Stimulated activated CD8-positive, alpha-beta memory T cell treated with anti-CD3 and anti-CD28 coated beads, Interleukin-4, amount 100 ng/mL, for 24 hours (primary cell): ENCODE measurements at regions not wholly inside any gene's neighbourhood (a gene's known extent, or its start where the extent isn't known, plus 50 kb on each side); places are given as distances from the start of the nearest gene placed in this dataset.
"Not testable (repeated sequence)": the region's sequence is repeated elsewhere in the genome, so short reads cannot be mapped to it uniquely, and the experiment has no call there.

Experiments
- DNase-seq: peaks from one replicate; pipeline ENCODE4 v3.0.0-alpha.2; 2020; ENCODE audit warnings: low read depth

DNA sequence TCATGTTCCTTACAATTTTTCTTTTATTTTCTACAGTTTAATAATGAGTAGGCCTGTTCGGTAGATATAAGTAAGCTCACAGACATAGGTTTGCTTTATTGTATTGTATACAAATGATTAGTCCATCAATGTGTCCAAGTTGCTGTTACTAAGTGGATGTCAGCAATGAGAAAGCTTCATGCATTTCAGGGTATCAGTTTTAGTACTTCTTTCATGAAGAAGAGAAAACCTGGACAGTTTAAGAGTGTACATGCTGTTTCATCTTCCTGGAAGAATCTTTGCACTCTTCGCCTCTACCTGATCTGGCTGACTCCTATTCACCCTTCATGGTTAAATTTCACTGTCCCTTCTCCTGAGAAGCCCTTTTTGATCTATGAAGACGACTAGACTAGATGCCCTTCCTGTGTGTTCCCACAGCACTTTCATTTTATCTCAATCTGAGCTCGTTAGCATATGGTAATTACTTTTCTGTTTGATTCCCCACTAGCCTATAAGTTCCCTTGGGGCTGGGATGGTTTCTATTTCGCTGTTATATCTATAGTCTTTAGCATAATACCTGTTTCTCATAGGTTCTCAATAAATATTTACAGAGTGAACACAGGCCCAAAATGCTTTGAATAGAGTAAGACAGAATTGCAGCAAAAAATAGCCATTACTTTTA, 70.7 kb downstream of the CETN3 start:
- DNase-seq, result no peak

DNA sequence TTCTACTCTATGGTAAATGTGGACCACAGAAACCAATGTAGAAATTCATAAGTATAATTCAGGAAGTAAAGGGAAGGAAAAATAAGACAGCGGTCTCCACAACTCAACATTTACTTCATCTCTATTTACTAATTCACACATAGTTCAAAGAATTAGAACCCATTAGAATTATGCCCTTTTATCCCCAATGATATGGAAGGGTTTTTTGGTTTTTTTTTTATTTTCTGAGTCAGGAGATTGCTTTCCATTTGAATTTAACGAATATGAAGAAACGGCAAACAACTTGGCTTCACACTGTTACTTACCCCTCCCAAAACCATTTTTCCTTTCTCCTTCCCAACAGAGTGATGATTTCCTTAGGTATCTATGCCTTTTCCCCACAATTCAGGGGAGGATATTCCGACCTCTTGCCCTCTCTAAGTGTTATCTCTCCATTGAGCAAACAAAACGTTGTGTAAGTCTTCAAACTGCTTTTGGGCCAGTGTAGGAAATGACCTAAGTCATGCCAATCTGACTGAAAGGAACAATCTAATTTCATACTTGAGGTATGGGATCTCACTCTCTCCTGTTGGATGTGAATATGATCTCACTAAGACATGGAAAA, 72.0 kb downstream of the CETN3 start:
- no peak for DNase-seq

DNA sequence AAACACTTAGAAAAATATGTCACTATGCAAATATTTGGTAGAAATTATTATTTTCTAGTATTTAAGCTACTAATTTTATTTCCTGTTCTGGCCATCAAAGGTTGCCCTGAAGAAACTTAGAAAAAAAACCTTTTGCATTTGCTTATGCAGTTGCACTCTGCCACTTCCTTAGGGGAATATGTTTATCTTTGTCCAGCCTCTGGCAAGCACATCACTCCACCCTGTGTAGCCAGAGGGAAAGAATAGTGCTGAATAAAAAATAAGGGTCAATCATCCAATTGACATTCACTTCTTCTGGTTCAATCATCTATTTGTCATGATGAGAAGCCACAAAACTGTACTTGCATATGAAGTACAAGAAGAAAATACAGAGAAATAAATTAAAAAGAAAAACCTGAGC, 72.8 kb downstream of the CETN3 start:
- no peak for DNase-seq

DNA sequence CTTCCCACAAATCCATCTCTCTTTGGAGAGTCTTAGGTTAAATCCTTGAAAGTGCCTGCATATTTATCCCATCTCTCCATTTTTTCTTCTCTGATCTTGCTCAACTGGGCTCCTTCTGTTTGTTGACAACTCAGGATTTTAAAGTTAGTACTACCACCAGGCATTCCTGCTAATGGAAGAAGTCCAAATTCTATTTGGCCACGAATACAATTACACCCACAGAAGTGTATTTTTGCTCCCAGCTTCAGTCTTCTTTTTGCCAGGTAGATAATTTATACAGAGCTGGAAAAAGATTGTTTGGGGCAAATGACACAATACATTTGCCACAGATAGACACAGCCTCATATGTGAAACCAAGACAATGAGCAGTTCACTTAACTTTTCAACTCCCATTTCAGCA, 74.8 kb downstream of the CETN3 start:
- no peak for DNase-seq

DNA sequence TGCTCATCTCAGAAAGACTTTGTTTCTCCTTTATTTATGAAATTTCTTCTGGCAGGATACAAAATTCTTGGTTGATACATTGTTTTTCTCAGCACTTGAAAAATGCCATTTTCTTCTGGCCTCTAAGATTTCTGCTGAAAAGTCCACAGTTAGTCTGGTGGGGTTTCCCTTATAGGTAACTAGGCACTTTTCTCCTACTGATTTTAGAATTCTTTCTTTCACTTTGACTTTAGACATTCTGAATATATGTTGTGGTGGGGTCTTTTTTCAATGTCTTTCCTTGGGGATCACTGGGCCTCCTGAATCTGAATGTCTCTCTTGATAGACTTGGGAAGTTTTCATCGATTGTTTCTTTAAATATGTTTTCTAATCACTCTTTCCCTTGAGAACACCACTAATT, 79.6 kb downstream of the CETN3 start:
- DNase-seq, result no peak

DNA sequence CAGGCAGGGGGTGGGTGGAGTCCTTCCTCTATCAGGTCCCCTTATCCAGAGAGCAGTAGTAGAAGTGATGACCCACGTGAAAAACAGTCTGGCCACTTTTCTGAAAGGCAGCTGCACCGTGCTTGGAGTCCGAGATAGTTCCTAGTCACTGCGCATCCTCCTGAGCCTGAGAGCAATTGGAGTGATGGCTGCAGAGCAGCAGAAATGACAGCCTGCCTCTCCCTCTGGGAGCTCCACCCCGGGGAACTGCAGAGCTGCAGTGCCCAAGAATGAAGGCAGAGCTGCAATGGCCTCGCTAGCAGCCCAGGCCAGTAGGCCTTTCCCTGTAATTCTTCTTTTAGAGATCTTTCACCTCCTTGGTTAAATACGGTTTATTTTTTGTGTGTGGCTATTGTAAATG, 82.6 kb downstream of the CETN3 start:
- no peak for DNase-seq

DNA sequence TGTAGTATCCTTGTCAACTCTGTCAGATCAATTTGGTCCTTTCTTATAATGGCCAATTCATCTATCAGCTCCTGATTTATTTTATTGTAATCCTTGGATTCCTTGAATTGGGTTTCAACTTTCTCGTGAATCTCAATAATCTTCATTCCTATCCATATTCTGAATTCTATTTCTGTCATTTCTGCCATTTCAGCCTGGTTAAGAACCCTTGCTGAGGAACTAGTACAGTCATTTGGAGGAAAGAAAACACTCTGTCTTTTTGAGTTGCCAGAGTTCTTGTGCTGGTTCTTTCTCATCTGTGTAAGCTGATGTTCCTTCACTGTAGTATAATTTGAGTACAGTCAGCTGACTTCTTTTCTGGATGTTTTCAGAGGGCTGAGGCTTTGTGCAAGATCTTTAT, 84.5 kb downstream of the CETN3 start:
- no peak for DNase-seq

DNA sequence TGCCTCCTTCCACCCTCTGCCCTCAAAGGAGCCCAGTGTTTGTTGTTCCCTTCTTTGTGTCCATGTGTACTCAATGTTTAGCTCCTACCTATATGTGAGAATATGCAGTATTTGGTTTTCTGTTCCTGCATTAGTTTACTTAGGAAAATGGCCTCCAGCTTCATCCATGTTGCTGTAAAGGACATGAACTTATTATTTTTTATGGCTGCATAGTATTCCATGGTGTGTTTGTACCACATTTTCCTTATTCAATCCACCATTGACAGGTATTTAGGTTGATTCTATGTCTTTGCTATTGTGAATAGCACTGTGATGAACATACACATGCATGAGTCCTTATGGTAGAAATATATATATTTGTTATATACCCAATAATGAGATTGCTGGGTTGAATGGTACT, 89.2 kb downstream of the CETN3 start:
- DNase-seq, result not testable (repeated sequence)

DNA sequence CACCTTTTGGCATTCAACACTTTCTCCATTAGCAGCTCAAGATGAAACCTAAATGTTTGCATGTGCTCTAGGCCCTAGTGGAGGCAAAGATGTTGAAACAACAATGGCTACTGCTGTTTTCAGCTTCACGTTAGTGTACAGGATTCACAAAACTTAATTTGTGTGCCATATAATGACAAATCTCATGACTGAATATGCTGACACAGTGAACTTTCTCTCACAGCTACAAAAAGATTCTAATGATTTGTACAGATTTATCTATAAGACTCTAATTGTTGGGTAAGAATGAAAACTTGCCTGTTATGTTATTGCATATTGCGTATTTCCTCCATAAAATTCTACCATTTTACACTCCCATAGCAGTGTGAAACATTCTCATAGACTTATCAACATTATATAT, 97.5 kb downstream of the CETN3 start:
- no peak for DNase-seq

DNA sequence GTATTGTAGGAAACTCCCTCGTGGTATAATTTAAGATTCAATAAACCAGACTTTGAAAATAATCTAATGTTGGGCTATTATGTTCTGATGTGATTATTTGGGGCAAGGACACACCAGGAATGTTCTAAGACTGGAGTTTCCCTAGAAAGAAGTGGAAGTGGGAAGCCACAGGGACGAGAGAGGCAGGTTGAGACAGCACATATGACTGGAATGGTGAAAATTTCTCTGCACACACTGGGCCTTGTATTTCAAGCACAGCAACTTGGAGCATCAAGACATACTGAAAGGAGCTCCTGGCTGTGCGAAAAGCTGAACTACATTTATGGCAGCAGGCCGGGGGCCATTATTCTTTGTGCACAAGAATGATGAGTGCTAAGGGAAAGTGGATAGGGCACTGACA, 98.2 kb downstream of the CETN3 start:
- no peak for DNase-seq

DNA sequence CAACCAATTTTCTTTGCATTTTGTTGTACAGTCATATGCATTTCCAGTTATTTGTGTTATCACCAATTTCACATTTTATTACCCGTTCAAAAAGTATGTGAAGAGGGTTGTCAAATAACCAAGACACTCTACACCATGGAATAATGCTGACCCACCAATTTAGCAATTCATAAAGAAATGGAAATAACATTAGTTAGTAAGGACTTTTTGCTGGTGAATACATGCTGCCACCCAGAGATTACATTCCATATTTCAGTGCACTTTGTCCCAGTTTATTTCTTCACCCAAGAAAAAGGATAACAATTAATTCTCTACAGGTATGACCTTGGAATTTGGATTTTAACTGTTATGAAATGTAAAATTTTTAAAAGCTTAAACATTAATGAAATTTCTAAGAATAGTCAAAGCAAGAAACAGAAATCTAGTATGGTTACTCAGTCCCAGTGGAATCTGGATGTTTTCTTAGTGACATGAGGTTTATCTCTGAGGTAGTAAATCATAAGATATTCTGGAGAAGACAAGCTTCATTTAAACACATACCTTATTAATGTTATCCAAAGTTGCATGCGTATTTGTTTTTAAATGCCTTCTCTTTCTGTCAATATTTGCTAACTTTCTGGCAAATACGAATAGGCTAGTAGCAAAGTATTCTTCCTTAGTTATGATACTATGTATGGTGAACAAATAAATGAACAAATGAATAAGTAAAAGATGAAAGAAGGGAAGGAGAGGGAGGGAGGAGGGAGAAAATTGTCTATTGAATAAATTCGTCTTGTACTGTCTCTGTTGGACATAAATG, 100.6 kb downstream of the CETN3 start:
- DNase-seq, result no peak

DNA sequence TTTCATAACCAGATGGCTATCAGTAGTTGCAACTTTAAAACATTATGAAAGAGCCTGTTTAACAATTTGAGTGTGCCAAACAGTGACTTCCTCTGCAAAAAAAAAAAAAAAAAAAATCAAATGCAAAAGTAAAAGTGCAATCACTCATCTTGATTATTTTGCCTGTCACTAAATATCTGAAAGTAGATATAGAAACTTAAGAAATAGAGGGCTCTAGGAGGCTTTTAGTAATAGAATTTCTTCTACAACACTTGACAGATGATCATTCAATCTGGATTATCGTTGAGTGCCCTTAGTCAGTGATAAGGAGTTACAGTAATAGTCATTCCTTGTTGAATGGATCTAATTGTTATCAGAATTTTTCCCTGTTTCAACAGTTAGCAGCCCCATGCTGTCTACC, 101.8 kb downstream of the CETN3 start:
- no peak for DNase-seq

DNA sequence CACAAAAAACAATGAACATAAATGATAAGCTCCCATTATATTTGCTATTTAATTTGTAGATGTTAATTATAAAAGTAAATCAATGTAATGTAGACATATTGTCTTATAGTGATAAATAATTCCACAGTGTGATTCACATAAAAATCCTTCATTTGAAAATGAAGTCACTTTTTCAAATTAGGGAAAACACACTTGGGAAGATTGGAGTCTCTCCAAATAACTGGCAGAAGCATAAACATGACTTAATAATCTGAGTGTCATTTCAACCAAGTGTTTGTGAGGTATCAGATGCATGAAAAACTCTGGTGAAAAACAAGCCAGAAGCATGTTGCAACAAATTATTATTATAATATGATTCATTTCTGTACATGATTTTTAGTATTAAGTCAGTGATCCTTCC, 102.2 kb downstream of the CETN3 start:
- DNase-seq, result no peak

DNA sequence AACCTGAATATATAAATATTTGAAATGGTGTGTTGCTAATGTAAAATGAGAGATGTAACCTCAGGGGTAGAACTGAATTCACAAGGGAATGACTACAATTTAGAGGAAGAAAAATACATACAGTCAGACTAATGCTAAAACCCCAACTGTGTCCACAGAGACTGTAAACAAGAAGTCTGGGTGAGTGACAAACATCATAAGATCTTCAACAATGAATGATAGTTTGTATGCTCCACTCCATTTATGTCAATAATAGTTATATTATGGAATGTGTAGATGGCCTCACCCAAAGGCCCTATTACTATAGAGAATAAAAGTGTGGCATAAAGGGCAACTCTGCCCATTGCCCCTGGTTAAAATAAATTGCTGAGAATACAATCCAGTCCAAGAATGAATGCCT, 102.9 kb downstream of the CETN3 start:
- DNase-seq, result no peak

DNA sequence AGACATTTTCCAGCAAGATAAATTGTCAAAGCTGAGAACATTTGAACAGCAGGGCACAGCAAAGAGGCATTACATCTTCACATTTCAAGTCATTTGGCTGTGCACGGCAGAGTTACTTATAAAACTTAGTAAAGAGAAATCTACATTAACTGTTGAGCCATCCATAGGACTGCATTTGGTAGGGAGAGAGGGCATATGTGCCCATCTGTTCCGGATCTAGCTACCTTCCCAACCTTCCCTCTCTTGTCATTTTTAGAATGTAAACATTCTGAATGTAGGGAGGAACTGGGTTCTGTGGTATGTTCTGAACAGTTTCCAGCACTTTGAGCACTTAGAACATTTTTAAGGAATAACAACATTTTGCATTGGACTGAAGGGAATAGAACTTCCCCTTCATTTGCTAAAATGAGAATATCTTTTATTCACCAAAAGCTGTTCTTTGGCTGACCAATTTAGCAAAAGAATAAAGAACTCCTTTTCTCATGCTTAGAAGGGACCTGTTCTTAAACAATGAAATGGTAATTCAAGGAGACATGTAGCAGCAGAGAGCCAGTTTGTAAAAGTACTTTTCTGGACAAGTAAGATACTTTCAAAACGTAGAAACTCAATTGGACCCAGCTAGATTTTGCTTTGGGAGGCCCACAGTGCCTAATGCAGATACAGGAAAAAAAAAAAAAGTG, 104.4 kb downstream of the CETN3 start:
- DNase-seq, result no peak

DNA sequence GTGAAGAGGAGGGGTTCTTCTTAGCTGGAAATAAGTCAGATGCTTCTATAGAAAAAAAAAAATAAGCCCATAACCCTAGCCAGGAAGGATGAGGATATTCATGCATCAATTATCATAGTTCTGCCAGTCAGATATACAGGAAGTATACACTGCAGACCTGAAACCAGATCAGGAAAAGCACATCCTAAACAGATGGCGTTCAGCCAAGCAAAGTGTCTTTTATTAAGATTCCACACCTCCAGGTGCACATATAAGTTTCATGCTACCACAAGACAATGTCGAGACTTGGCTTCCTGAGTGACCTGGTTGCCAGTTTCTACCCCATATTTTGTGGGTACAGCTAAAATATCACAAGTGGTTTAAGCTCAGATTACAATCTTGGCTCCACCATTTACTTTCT, 108.3 kb downstream of the CETN3 start:
- no peak for DNase-seq

DNA sequence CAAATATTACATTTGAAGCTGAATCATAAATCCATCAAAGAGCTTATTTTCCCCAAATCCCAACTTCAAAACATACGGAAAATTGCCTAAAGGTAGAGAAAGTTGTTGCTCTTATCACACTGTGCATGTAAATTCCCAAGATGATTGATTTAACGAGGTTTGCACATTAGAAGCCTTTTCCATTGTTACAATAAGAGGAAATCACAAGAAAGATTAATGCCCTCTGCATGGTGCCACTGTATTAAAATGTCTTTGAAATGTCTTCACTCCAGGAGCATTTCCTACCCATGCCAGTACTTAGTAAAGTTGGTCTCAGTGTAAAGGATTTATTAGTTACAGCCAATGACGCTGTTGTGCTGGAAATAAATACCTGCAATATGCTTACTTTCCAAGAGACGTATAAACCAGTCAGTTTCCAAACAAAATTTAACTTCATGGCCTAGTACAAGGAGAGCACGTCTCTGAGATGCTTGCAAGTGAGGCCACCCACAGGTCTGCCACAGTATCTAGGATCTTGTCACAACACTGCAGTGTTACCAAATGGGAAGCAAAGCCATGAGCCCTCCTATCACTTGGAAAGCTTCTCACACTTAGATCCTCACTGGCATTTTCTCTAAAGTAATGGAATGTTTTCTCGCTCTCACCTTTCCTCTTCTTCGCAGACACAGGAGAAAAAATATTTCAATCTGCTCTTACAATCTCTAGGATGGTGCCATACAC, 112.4 kb downstream of the CETN3 start:
- no peak for DNase-seq

DNA sequence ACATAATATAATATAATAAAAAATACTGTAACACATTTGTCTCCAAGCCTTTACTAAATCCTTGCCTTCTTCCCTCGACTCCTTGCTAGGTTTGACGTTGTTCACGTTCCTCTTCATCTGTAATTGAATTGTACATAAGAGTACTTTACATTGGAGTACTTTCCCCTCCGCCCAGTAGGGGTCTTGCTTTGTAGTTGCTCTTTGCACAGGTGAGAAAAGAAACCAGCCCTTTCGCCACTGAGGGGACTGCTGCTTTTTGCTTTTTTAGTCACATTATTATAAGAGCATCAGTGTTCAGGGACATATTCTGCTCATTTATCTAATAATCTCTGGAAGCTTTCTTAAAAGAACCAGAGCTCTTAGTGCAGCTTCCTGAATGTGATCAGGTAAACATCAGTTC, 115.0 kb downstream of the CETN3 start:
- DNase-seq, result no peak

DNA sequence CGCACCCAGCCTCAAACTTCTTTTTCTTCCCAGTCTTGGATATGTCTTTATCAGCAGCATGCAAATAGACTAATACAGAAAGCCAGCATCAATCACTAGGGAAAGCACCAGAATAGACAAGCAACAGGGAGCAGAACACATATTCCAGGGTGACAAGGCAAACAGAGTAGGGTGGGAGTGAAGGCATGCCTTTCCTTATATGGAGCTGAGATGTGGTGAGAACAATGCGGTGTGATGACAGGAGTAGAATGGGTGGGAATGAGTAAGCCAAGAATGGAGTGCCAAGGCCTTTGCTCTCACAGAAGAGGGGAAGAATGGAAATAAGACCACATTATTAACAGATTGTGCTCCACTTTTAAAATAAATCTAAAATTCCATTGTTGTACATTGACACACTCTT, 115.6 kb downstream of the CETN3 start:
- no peak for DNase-seq

DNA sequence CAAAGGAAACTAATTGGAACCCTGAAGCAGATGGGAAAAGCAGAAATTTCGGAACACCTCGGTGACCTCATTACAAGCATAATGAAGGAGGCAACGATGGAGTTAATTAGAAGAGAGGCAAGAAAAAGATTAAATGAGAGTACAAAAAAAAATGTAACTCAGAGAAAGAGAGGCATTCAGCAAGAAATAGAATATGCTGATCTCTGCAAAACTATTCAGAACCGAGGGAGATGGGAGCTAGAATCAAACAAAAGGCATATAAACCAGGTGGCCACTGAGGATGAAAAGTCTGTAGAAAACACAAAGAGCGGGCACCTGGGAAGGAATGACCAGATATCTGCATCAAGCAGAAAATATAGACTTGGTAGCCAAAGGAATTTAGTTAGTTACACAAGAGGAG, 118.9 kb downstream of the CETN3 start:
- DNase-seq, result no peak

DNA sequence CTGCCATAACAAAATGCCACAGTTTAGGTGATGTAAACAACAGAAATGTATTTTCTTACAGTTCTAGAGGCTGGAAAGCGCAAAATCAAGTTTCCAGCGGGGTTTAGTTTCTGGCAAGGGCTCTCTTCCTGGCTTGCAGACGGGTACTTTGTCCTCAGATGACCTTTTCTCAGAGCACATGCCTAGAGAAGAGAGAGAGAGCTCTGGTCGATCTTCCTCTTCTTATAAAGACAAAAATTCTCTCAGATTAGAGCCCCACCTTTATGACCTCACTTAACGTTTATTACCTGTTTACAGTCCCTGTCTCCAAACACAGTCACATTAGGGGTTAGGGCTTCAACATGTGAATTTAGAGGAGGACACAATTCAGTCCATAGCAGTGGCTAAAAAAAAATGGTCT, 119.7 kb downstream of the CETN3 start:
- no peak for DNase-seq

DNA sequence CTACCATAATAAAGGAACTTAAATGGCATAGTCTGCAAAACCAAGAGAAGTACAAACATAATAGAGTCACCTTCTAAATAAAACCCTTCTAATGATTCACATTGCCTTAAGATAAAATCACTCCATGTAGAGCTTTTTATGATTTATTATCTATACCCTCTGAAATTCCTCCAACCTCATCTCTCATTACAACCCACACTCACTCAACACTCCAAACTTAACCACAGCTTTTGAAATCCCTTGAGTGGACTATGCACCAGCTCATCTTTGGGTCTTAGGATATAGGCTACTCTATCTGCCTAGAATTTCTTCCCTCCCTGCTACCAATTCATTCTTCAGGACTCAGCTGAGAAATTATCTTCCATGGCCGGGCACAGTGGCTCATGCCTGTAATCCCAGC, 122.5 kb downstream of the CETN3 start:
- DNase-seq, result no peak
